B cell (primary cell): ENCODE measurements at regions not wholly inside any gene's neighbourhood (a gene's known extent, or its start where the extent isn't known, plus 50 kb on each side); places are given as distances from the start of the nearest gene placed in this dataset.

ENCODE experiments used
- ATAC-seq: fragments of 200-7000 bp; cut with Tn5 transposase; one replicate; pipeline ENCODE4 v1.10.0; 2021; ENCODE audit warnings: low read depth, mild to moderate bottlenecking, moderate number of reproducible peaks, moderate library complexity
- CTCF ChIA-PET: fragments of 350-600 bp; sonication (Branson Sonifier 250); formaldehyde crosslinking; loops from one replicate; lab custom pipeline; 2021; ENCODE audit warnings: antibody characterized with exemption, inconsistent platforms; lab: Charles Lee
- POLR2A ChIA-PET: fragments of 350-600 bp; sonication (Branson Sonifier 250); formaldehyde crosslinking; loops from one replicate; lab custom pipeline; 2021; ENCODE audit warnings: antibody characterized with exemption; lab: Charles Lee
- DNase-seq: peaks from one replicate; pipeline ENCODE4 v3.0.0; 2013
- H2AFZ ChIP-seq: 2 replicates; pipeline ENCODE4 v1.6.1; 2012; ENCODE audit warnings: mild to moderate bottlenecking, low read depth, low read length; ENCODE audit not compliant: insufficient read depth, poor library complexity, severe bottlenecking
- H3K27ac ChIP-seq, 2 donors: 1 replicate in 1 of 2; 2 replicates in 1 of 2; pipeline ENCODE4 v1.5.1; 2012 to 2013; ENCODE audit warnings: low read length in 2 of 2, mild to moderate bottlenecking in 2 of 2, moderate library complexity in 1 of 2
- H3K27me3 ChIP-seq, 4 experiments: fragments of 200-600 bp in 1 of 4; sonication (generic) in 1 of 4; replicated peaks in 1 of 4; 1 replicate in 2 of 4; 2 replicates in 2 of 4; pipeline versions ENCODE4 v1.6.1 to v1.7.0; 2013 to 2016; ENCODE audit warnings: low read length in 3 of 4, mild to moderate bottlenecking in 2 of 4, mixed read lengths in 1 of 4, moderate library complexity in 1 of 4; ENCODE audit not compliant: insufficient read depth in 4 of 4, control insufficient read depth in 3 of 4; ENCODE audit errors: control extremely low read depth in 1 of 4
- H3K36me3 ChIP-seq, 2 experiments: replicated peaks in 1 of 2; 1 replicate in 1 of 2; 2 replicates in 1 of 2; pipeline versions ENCODE4 v1.6.1 to v1.7.1; 2013; ENCODE audit warnings: low read length in 1 of 2; ENCODE audit not compliant: insufficient read depth in 2 of 2, control insufficient read depth in 1 of 2; ENCODE audit errors: control extremely low read depth in 1 of 2, extremely low read depth in 1 of 2
- H3K4me1 ChIP-seq, 2 donors: fragments of 200-600 bp in 1 of 2; sonication (generic) in 1 of 2; 1 replicate in 1 of 2; 2 replicates in 1 of 2; pipeline versions ENCODE4 v1.5.1 to v1.6.1; 2013 to 2017; ENCODE audit warnings: low read length in 2 of 2; ENCODE audit not compliant: control insufficient read depth in 2 of 2, insufficient read depth in 2 of 2
- H3K4me2 ChIP-seq: replicated peaks from 2 replicates; pipeline ENCODE3; 2012; ENCODE audit warnings: mild to moderate bottlenecking, low read depth, low read length; ENCODE audit not compliant: poor library complexity, severe bottlenecking
- H3K4me3 ChIP-seq, 5 experiments: fragments of 200-600 bp in 1 of 5; sonication (generic) in 1 of 5; 1 replicate in 3 of 5; 2 replicates in 2 of 5; pipeline versions ENCODE4 v1.5.1 to v1.7.0; 2011 to 2016; ENCODE audit warnings: low read length in 4 of 5, mild to moderate bottlenecking in 4 of 5, low read depth in 2 of 5, control low read depth in 1 of 5, moderate library complexity in 1 of 5; ENCODE audit not compliant: insufficient read depth in 1 of 5; ENCODE audit errors: control extremely low read depth in 1 of 5, extremely low read depth in 1 of 5
- H3K79me2 ChIP-seq: fragments of 200-600 bp; sonication (generic); one replicate; pipeline ENCODE4 v1.6.0; 2016; ENCODE audit warnings: low read length; ENCODE audit not compliant: control insufficient read depth, insufficient read depth
- H3K9ac ChIP-seq: fragments of 200-600 bp; sonication (generic); 2 replicates; pipeline ENCODE4 v1.6.1; 2017; ENCODE audit warnings: mild to moderate bottlenecking, low read length, moderate library complexity
- H3K9me3 ChIP-seq, 3 donors: one replicate each; pipeline versions ENCODE4 v1.6.1 to v1.7.1; 2013; ENCODE audit warnings: low read length in 2 of 3; ENCODE audit not compliant: control insufficient read depth in 2 of 3, insufficient read depth in 1 of 3; ENCODE audit errors: control extremely low read depth in 1 of 3
- H4K20me1 ChIP-seq: 2 replicates; pipeline ENCODE4 v1.6.0; 2012; ENCODE audit warnings: mild to moderate bottlenecking, low read length; ENCODE audit not compliant: insufficient read depth, control insufficient read depth, poor library complexity, severe bottlenecking
- H3K27ac Mint-ChIP-seq: one replicate; pipeline ENCODE4 v1.8.0; 2021; ENCODE audit warnings: mixed read lengths
- H3K27me3 Mint-ChIP-seq: one replicate; pipeline ENCODE4 v1.8.0; 2021; ENCODE audit warnings: mixed read lengths
- H3K4me1 Mint-ChIP-seq: one replicate; pipeline ENCODE4 v1.8.0; 2021; ENCODE audit warnings: mixed read lengths
- H3K4me3 Mint-ChIP-seq: one replicate; pipeline ENCODE4 v1.8.0; 2021; ENCODE audit warnings: mixed read lengths
- H3K9me3 Mint-ChIP-seq: one replicate; pipeline ENCODE4 v1.8.0; 2022; ENCODE audit warnings: mixed read lengths; ENCODE audit not compliant: insufficient read depth
- EZH2 ChIP-seq: IDR thresholded peaks from 2 replicates; pipeline ENCODE4 v1.6.1; 2012; ENCODE audit warnings: borderline replicate concordance, low read depth, mild to moderate bottlenecking, moderate library complexity, low read length; ENCODE audit not compliant: insufficient read depth, poor library complexity, severe bottlenecking
- WGBS: methylation state at CpG from one replicate; pipeline ENCODE4 v1.1.5; 2013; ENCODE audit warnings: missing lambda C conversion rate; ENCODE audit not compliant: insufficient coverage; 5-methylcytosine and 5-hydroxymethylcytosine counted together
- intact Hi-C: fragments of 100-400 bp; cut with micrococcal nuclease; formaldehyde crosslinking; loops from one replicate; pipeline ENCODE4 v1.10.0; 2022
- TF ChIP-seq, protein P1 (sequence below): fragments of 200-600 bp; IDR thresholded peaks from one replicate; pipeline ENCODE4 v1.8.0; 2022; ENCODE audit warnings: antibody characterized with exemption, mild to moderate bottlenecking

DNA sequence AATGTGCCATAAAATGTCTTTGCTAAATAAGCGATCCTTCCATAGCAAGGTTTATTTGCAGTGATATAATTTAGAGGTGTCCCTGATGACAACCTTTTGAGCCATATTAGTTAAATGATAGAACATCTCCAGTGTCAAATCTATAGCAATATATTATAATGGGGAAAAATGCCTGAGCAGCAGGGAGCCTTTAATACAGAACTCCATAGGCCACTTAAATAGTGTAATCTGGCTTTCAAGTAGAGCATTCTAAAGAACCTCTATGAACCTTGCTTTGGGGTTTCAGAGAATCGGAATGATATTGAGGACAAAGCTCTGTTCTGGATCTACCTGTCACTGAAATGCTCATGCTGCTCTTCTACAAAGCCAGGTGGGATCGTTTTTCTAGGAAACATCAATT lies 96.7 kb upstream of the MEF2C start:
- Mint-ChIP-seq H3K9me3 (no peaks in the 10 kb centered on the region), H3K4me1 (peaks cover 24% of the 10 kb centered on the region), H3K27ac (no peak overlapping the region), H3K27me3 (no peaks in the 10 kb centered on the region), H3K4me3 (peak overlapping the region; percentile 30)
- Histone ChIP-seq H4K20me1 (no peaks in the 10 kb centered on the region), H3K79me2 (no peaks in the 10 kb centered on the region), H2AFZ (no peak overlapping the region), H3K4me1 (peaks cover 9 to 15% of the 10 kb centered on the region in 2 donors), H3K9ac (peak overlapping the region; percentile 6), H3K36me3 (no peaks in the 10 kb centered on the region), H3K27ac (no peak overlapping the region), H3K9me3 (no peaks in the 10 kb centered on the region), H3K27me3 (no peaks in the 10 kb centered on the region), H3K4me2 (peak overlapping the region; percentile 18), H3K4me3 (no peak overlapping the region)
- TF ChIP-seq EZH2, result no peak
- TF ChIP-seq, protein P1, sequence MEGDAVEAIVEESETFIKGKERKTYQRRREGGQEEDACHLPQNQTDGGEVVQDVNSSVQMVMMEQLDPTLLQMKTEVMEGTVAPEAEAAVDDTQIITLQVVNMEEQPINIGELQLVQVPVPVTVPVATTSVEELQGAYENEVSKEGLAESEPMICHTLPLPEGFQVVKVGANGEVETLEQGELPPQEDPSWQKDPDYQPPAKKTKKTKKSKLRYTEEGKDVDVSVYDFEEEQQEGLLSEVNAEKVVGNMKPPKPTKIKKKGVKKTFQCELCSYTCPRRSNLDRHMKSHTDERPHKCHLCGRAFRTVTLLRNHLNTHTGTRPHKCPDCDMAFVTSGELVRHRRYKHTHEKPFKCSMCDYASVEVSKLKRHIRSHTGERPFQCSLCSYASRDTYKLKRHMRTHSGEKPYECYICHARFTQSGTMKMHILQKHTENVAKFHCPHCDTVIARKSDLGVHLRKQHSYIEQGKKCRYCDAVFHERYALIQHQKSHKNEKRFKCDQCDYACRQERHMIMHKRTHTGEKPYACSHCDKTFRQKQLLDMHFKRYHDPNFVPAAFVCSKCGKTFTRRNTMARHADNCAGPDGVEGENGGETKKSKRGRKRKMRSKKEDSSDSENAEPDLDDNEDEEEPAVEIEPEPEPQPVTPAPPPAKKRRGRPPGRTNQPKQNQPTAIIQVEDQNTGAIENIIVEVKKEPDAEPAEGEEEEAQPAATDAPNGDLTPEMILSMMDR, result no peak
- intact Hi-C loops, result no loop called here
- ATAC-seq (no peak), DNase-seq (no peak)
- 86% methylated on average over 1 of the region's 3 CpGs for WGBS
- ChIA-PET CTCF (interaction anchor here (1.4 kb wide), 1 partner anchor 250 kb away, joined by 3 read pairs; no protein-coding TSS in a partner anchor), POLR2A (no interaction called here)

DNA sequence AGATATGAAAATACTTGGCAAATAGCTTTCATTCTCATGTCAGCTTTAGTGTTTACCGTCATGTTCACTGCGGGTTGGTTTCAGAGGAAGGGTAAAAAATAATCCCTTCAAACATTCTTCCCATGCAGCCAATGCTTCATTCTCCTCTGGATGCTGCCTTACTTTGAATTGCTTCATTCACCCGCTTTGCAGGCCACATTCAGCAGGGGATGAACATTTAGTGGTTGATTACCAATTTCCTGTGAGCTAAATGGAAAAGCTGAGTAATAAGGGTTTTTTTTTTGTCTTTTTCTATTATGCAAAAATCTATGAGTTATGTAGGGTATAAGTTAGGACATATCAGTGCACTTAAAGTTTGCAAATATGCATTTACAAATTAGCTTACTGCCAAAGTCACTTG lies 96.3 kb upstream of the MEF2C start:
- H3K27me3 Mint-ChIP-seq, result no peaks in the 10 kb centered on the region
- intact Hi-C loops, result no loop called here
- no peaks in the 10 kb centered on the region for H3K9me3 Mint-ChIP-seq
- H4K20me1 ChIP-seq, result no peaks in the 10 kb centered on the region
- TF ChIP-seq, protein P1, result no peak
- no peak for TF ChIP-seq EZH2
- H3K4me1 Mint-ChIP-seq, result peaks cover 24% of the 10 kb centered on the region
- H3K9ac ChIP-seq, result peak overlapping the region; percentile 6
- peaks cover 9 to 15% of the 10 kb centered on the region in 2 donors for H3K4me1 ChIP-seq
- ATAC-seq (peak; percentile 58), DNase-seq (no peak)
- no peaks in the 10 kb centered on the region for H3K36me3 ChIP-seq
- H2AFZ ChIP-seq, result no peak overlapping the region
- no peaks in the 10 kb centered on the region for H3K27me3 ChIP-seq
- H3K9me3 ChIP-seq, result no peaks in the 10 kb centered on the region
- WGBS, result no CpG with 5 or more reads among the region's 3 CpGs
- H3K4me2 ChIP-seq, result peak overlapping the region; percentile 5
- ChIA-PET POLR2A (interaction anchor here (0.5 kb wide), 1 partner anchor 355 kb away, joined by 5 read pairs; no protein-coding TSS in a partner anchor), CTCF (interaction anchor here (1.4 kb wide), 1 partner anchor 249 kb away, joined by 3 read pairs; no protein-coding TSS in a partner anchor)
- no peak overlapping the region for H3K4me3 ChIP-seq
- no peaks in the 10 kb centered on the region for H3K79me2 ChIP-seq
- peak overlapping the region; percentile 27 for H3K4me3 Mint-ChIP-seq
- no peak overlapping the region for H3K27ac ChIP-seq
- peak overlapping the region; percentile 80 for H3K27ac Mint-ChIP-seq
